ENCODE measurements at regions not wholly inside any gene's neighbourhood (a gene's known extent, or its start where the extent isn't known, plus 50 kb on each side); places are given as distances from the start of the nearest gene placed in this dataset.

GRCh38 chr13:34294483-34295129 lies 476.7 kb downstream of the RFC3 start:
- Histone ChIP-seq H3K4me1 (no peaks in the 10 kb centered on the region), H2AFZ (no peak overlapping the region), H3K27me3 (ENCODE audit: control insufficient read depth, insufficient read depth, low read length) (no peaks in the 10 kb centered on the region), H3K9ac (no peak overlapping the region), H3K9me3 (ENCODE audit: control insufficient read depth, low read length) (no peaks in the 10 kb centered on the region), H3K36me3 (ENCODE audit: control insufficient read depth, insufficient read depth, low read length) (no peaks in the 10 kb centered on the region), H3K4me3 (ENCODE audit: low read depth, low read length) (no peak overlapping the region), H3K4me2 (ENCODE audit: low read length) (no peak overlapping the region), H3K27ac (no peak overlapping the region), H3K79me2 (no peaks in the 10 kb centered on the region)
- no peak for TF ChIP-seq CTCF (IDR thresholded peaks at IDR 0.05)

- Histone ChIP-seq H3K27ac (no peak overlapping the region), H3K9me3 (ENCODE audit: control insufficient read depth, low read length) (no peaks in the 10 kb centered on the region), H3K9ac (no peak overlapping the region), H2AFZ (no peak overlapping the region), H3K4me1 (no peaks in the 10 kb centered on the region), H3K79me2 (no peaks in the 10 kb centered on the region), H3K27me3 (ENCODE audit: control insufficient read depth, insufficient read depth, low read length) (no peaks in the 10 kb centered on the region), H3K36me3 (ENCODE audit: control insufficient read depth, insufficient read depth, low read length) (no peaks in the 10 kb centered on the region), H3K4me2 (ENCODE audit: low read length) (no peak overlapping the region), H3K4me3 (ENCODE audit: low read depth, low read length) (no peak overlapping the region)
- no peak for TF ChIP-seq CTCF (IDR thresholded peaks at IDR 0.05)
Measured at GRCh38 chr13:34300559-34300958, 482.6 kb downstream of the RFC3 start.

GRCh38 chr13:34302596-34302995 lies 484.6 kb downstream of the RFC3 start:
- Histone ChIP-seq H3K79me2 (no peaks in the 10 kb centered on the region), H3K4me2 (ENCODE audit: low read length) (no peak overlapping the region), H2AFZ (no peak overlapping the region), H3K27me3 (ENCODE audit: control insufficient read depth, insufficient read depth, low read length) (no peaks in the 10 kb centered on the region), H3K27ac (no peak overlapping the region), H3K9ac (no peak overlapping the region), H3K4me3 (ENCODE audit: low read depth, low read length) (no peak overlapping the region), H3K9me3 (ENCODE audit: control insufficient read depth, low read length) (no peaks in the 10 kb centered on the region), H3K4me1 (no peaks in the 10 kb centered on the region), H3K36me3 (ENCODE audit: control insufficient read depth, insufficient read depth, low read length) (no peaks in the 10 kb centered on the region)
- TF ChIP-seq CTCF (IDR thresholded peaks at IDR 0.05) = no peak

DNA sequence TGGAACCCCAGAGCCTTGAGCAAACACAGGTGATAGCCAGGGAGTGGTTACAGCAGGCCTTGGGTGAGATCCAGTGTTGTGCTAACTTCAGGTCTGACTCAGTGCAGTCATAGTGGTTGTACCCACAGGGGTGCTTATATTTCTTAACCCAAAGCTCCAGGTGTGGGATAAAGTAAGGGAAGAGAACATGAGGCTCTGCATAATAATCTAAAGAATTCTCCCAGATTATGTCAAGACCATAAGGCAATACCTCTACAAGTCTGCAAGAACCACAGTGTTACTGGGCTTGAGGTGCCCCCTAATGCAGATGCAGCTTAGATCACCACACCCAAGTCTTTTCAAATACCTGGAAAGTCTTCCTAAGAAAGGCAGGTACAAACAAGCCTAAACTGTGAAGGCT lies 485.4 kb downstream of the RFC3 start:
- Histone ChIP-seq H3K79me2 (no peaks in the 10 kb centered on the region), H3K4me3 (ENCODE audit: low read depth, low read length) (no peak overlapping the region), H3K27me3 (ENCODE audit: control insufficient read depth, insufficient read depth, low read length) (no peaks in the 10 kb centered on the region), H2AFZ (no peak overlapping the region), H3K4me2 (ENCODE audit: low read length) (no peak overlapping the region), H3K4me1 (no peaks in the 10 kb centered on the region), H3K9me3 (ENCODE audit: control insufficient read depth, low read length) (no peaks in the 10 kb centered on the region), H3K36me3 (ENCODE audit: control insufficient read depth, insufficient read depth, low read length) (no peaks in the 10 kb centered on the region), H3K27ac (no peak overlapping the region), H3K9ac (no peak overlapping the region)
- no peak for TF ChIP-seq CTCF (IDR thresholded peaks at IDR 0.05)

GRCh38 chr13:34307607-34308006 lies 489.7 kb downstream of the RFC3 start:
- Histone ChIP-seq H3K79me2 (no peaks in the 10 kb centered on the region), H3K36me3 (ENCODE audit: control insufficient read depth, insufficient read depth, low read length) (no peaks in the 10 kb centered on the region), H3K4me1 (no peaks in the 10 kb centered on the region), H3K4me2 (ENCODE audit: low read length) (no peak overlapping the region), H3K9ac (no peak overlapping the region), H3K27ac (no peak overlapping the region), H3K9me3 (ENCODE audit: control insufficient read depth, low read length) (no peaks in the 10 kb centered on the region), H2AFZ (no peak overlapping the region), H3K27me3 (ENCODE audit: control insufficient read depth, insufficient read depth, low read length) (no peaks in the 10 kb centered on the region), H3K4me3 (ENCODE audit: low read depth, low read length) (no peak overlapping the region)
- TF ChIP-seq CTCF (IDR thresholded peaks at IDR 0.05) = no peak
